ENCODE measurements at regions not wholly inside any gene's neighbourhood (a gene's known extent, or its start where the extent isn't known, plus 50 kb on each side); places are given as distances from the start of the nearest gene placed in this dataset.

DNA sequence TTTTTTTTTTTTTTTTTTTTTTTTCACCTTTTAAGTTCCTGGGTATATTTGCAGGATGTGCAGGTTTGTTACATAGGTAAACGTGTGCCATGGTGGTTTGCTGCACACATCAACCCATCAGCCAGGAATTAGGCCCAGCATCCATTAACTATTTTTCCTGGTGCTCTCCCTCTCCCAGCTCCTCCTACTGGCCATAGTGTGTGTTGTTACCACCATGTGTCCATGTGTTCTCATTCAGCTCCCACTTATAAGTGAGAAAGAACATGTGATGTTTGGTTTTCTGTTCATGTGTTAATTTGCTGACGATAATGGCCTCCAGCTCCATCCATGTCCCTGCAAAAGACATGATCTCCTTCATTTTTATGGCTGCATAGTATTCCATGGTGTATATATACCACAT, 350.5 kb downstream of the MAN2A1 start:
- no peak for TF ChIP-seq EZH2 (IDR thresholded peaks at IDR 0.05; ENCODE audit: borderline replicate concordance, low read length)
- TF ChIP-seq, protein P1, sequence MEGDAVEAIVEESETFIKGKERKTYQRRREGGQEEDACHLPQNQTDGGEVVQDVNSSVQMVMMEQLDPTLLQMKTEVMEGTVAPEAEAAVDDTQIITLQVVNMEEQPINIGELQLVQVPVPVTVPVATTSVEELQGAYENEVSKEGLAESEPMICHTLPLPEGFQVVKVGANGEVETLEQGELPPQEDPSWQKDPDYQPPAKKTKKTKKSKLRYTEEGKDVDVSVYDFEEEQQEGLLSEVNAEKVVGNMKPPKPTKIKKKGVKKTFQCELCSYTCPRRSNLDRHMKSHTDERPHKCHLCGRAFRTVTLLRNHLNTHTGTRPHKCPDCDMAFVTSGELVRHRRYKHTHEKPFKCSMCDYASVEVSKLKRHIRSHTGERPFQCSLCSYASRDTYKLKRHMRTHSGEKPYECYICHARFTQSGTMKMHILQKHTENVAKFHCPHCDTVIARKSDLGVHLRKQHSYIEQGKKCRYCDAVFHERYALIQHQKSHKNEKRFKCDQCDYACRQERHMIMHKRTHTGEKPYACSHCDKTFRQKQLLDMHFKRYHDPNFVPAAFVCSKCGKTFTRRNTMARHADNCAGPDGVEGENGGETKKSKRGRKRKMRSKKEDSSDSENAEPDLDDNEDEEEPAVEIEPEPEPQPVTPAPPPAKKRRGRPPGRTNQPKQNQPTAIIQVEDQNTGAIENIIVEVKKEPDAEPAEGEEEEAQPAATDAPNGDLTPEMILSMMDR (IDR thresholded peaks at IDR 0.05; ENCODE audit: low read length): no peak

Data from OCI-LY1 (cell line).